Hepatocyte (in vitro differentiated cells): ENCODE measurements at regions not wholly inside any gene's neighbourhood (a gene's known extent, or its start where the extent isn't known, plus 50 kb on each side); places are given as distances from the start of the nearest gene placed in this dataset. TPM values are rescaled to one million over a fixed set of nuclear protein-coding genes. Genes with fewer than 3 reads are reported as not detected.

Source experiments
- DNase-seq: peaks from one replicate; pipeline ENCODE4 v3.0.0-alpha.2; 2016; ENCODE audit warnings: low spot score
- H2AFZ ChIP-seq: fragments of 200-600 bp; sonication (generic); 2 replicates; pipeline ENCODE4 v1.6.0; 2016; ENCODE audit warnings: antibody characterized with exemption, mild to moderate bottlenecking
- H3K27ac ChIP-seq: fragments of 200-600 bp; sonication (generic); 2 replicates; pipeline ENCODE4 v1.5.1; 2016; ENCODE audit warnings: mild to moderate bottlenecking
- H3K27me3 ChIP-seq: fragments of 200-600 bp; sonication (generic); 2 replicates; pipeline ENCODE4 v1.6.1; 2016
- H3K36me3 ChIP-seq: fragments of 200-600 bp; sonication (generic); replicated peaks from 2 replicates; pipeline ENCODE4 v1.5.1; 2016; ENCODE audit warnings: low read depth; ENCODE audit not compliant: insufficient read depth
- H3K4me1 ChIP-seq: fragments of 200-600 bp; sonication (generic); 2 replicates; pipeline ENCODE4 v1.5.1; 2016; ENCODE audit warnings: mild to moderate bottlenecking, moderate library complexity; ENCODE audit not compliant: insufficient read depth
- H3K4me2 ChIP-seq: fragments of 200-600 bp; sonication (generic); 2 replicates; pipeline ENCODE4 v1.6.0; 2016
- H3K4me3 ChIP-seq: fragments of 200-600 bp; sonication (generic); 2 replicates; pipeline ENCODE4 v1.5.1; 2016; ENCODE audit warnings: mild to moderate bottlenecking
- H3K79me2 ChIP-seq: fragments of 200-600 bp; sonication (generic); 2 replicates; pipeline ENCODE4 v1.6.0; 2017; ENCODE audit warnings: mild to moderate bottlenecking
- H3K9me2 ChIP-seq: fragments of 200-600 bp; sonication (generic); replicated peaks from 2 replicates; pipeline ENCODE4 v1.6.0; 2017; ENCODE audit warnings: mild to moderate bottlenecking; ENCODE audit not compliant: insufficient read depth
- H3K9me3 ChIP-seq: fragments of 200-600 bp; sonication (generic); 2 replicates; pipeline ENCODE4 v1.5.1; 2016; ENCODE audit warnings: low read depth, mild to moderate bottlenecking
- H4K20me1 ChIP-seq: fragments of 200-600 bp; sonication (generic); 2 replicates; pipeline ENCODE4 v1.6.0; 2016; ENCODE audit warnings: mild to moderate bottlenecking; ENCODE audit not compliant: insufficient read depth, poor library complexity, severe bottlenecking
- EZH2 ChIP-seq: fragments of 200-600 bp; sonication (generic); IDR thresholded peaks from 2 replicates; pipeline ENCODE4 v1.6.1; 2016; ENCODE audit warnings: antibody characterized with exemption, mild to moderate bottlenecking, borderline replicate concordance
- EZH2phosphoT487 ChIP-seq: fragments of 200-600 bp; sonication (generic); IDR thresholded peaks from one replicate; pipeline ENCODE4 v1.6.1; 2018; ENCODE audit warnings: antibody characterized with exemption, mild to moderate bottlenecking, low read depth, moderate library complexity; ENCODE audit not compliant: unreplicated experiment, severe bottlenecking
- WGBS: methylation state at CpG from one replicate; pipeline ENCODE4 v1.1.6; 2016; ENCODE audit warnings: low lambda C conversion rate; ENCODE audit errors: missing lambda C conversion rate; 5-methylcytosine and 5-hydroxymethylcytosine counted together
- small RNA-seq: library from RNA; depleted of rRNA; stranded (forward); fragments of <200 nt; gene quantifications from one replicate; pipeline ENCODE3, GENCODE V24; 2014
- TF ChIP-seq, protein P1 (sequence below): fragments of 200-600 bp; sonication (generic); IDR thresholded peaks from 2 replicates; pipeline ENCODE4 v1.5.1; 2016; ENCODE audit warnings: antibody characterized with exemption, mild to moderate bottlenecking; ENCODE audit not compliant: poor library complexity

DNA sequence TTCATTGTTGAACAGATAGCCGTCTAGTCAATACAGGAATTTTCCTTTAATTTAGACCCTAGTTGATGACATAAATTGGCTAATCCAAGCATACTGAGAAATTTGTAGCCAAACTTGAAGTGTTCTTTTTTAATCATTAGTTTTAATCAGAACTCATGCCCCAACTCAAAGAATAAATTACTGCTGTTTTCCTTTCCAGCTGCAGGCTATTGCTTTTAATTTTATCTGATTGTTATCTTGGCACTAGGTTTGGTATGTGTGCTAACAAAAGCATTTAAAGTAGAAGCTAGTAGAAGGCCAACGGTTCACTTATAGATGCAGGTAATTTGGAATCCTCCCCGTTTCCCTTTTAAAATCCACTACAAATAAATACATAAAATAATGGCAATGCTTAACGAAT lies 188.5 kb downstream of the CD109 start:
- no peak overlapping the region for H3K4me2 ChIP-seq
- H3K4me1 ChIP-seq: no peaks in the 10 kb centered on the region
- H3K4me3 ChIP-seq: no peak overlapping the region
- no peaks in the 10 kb centered on the region for H3K36me3 ChIP-seq
- no CpG with 5 or more reads among the region's 4 CpGs for WGBS
- H3K79me2 ChIP-seq: no peaks in the 10 kb centered on the region
- no peak overlapping the region for H3K27ac ChIP-seq
- H3K9me2 ChIP-seq: no peaks in the 10 kb centered on the region
- TF ChIP-seq EZH2phosphoT487: no peak
- no peak for TF ChIP-seq EZH2
- TF ChIP-seq, protein P1, sequence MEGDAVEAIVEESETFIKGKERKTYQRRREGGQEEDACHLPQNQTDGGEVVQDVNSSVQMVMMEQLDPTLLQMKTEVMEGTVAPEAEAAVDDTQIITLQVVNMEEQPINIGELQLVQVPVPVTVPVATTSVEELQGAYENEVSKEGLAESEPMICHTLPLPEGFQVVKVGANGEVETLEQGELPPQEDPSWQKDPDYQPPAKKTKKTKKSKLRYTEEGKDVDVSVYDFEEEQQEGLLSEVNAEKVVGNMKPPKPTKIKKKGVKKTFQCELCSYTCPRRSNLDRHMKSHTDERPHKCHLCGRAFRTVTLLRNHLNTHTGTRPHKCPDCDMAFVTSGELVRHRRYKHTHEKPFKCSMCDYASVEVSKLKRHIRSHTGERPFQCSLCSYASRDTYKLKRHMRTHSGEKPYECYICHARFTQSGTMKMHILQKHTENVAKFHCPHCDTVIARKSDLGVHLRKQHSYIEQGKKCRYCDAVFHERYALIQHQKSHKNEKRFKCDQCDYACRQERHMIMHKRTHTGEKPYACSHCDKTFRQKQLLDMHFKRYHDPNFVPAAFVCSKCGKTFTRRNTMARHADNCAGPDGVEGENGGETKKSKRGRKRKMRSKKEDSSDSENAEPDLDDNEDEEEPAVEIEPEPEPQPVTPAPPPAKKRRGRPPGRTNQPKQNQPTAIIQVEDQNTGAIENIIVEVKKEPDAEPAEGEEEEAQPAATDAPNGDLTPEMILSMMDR: no peak
- DNase-seq: no peak
- H3K27me3 ChIP-seq: no peaks in the 10 kb centered on the region
- H4K20me1 ChIP-seq: no peaks in the 10 kb centered on the region
- no peaks in the 10 kb centered on the region for H3K9me3 ChIP-seq
- H2AFZ ChIP-seq: no peak overlapping the region

DNA sequence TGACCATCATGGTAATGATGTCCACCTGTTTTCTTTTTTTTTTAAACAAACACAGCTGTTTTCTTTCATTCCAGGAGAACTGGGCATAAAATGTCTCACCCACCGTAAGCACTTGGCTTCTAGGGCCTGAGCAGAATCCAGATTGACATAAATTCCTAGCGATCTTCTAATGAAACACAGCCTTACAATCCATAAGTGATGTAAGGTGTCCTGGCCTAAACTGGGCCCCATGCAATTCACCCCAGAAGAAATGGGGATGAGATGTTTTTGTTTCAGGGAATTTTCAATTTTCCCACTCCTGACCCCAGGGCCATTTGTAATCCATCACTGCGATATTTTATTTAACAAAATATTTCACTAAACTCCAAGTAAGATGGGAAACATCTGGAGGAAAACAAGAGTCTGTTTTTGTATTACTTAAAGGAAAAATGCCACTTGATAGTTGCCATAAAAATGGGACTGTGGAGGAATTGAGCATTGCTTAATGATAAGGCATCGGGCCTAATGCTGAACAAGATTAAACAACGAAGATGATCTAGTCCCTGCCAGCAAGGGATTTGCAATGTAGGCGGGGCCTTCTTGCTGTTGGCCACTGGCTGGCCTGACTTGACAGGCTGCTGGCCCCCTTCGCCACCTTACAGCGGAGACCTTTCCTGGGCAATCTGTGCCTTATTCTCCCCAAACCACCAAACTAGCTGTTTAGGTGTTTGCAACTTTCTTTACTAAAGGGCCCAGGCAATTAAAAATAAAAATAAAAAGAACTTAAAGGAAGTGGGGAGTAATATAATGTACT lies 183.7 kb downstream of the CD109 start:
- WGBS: 76% methylated on average over 8 of the region's 8 CpGs
- no peaks in the 10 kb centered on the region for H3K27me3 ChIP-seq
- no peaks in the 10 kb centered on the region for H3K36me3 ChIP-seq
- H2AFZ ChIP-seq: no peak overlapping the region
- H3K9me3 ChIP-seq: no peaks in the 10 kb centered on the region
- no peaks in the 10 kb centered on the region for H3K79me2 ChIP-seq
- no peak overlapping the region for H3K4me2 ChIP-seq
- peak; percentile 1 for DNase-seq
- H4K20me1 ChIP-seq: no peaks in the 10 kb centered on the region
- no peak overlapping the region for H3K4me3 ChIP-seq
- H3K27ac ChIP-seq: no peak overlapping the region
- H3K4me1 ChIP-seq: no peaks in the 10 kb centered on the region
- no peaks in the 10 kb centered on the region for H3K9me2 ChIP-seq
- no peak for TF ChIP-seq EZH2
- TF ChIP-seq, protein P1: no peak
- no peak for TF ChIP-seq EZH2phosphoT487

DNA sequence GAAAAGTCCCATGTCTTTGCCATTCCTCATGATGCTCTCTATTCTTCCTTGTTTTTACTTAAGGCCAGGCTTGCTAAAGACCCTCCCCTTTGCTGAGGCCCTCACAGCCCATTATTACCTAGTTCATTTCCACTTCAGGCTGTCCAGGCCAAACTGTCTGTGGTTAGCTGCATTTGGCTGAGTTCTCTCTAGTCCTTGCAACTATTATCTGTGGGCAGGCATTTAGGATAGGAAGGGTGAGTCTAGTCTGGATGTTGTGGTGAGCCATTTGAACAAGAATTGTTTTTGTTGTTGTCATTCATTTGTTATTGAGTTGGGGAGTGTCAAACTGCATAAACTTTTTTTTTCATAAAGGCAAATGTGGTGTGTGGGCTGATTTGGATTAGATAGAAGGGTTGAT lies 182.4 kb downstream of the CD109 start:
- H3K36me3 ChIP-seq: no peaks in the 10 kb centered on the region

More for the DNA sequence above, 182.4 kb downstream of the CD109 start:
- DNase-seq: peak; percentile 1
- Histone ChIP-seq H3K79me2 (no peaks in the 10 kb centered on the region), H3K4me1 (no peaks in the 10 kb centered on the region), H3K27ac (no peak overlapping the region), H3K4me3 (no peak overlapping the region), H3K27me3 (no peaks in the 10 kb centered on the region), H2AFZ (no peak overlapping the region), H3K4me2 (no peak overlapping the region), H3K9me2 (no peaks in the 10 kb centered on the region), H3K9me3 (no peaks in the 10 kb centered on the region), H4K20me1 (no peaks in the 10 kb centered on the region)
- TF ChIP-seq EZH2 (no peak), EZH2phosphoT487 (no peak)
- TF ChIP-seq, protein P1: no peak

Small RNA genes lying in the stretch of these regions (small RNA-seq; reads per million reads assigned to genes)
- not detected for gene AL356277.1
- gene TXNP7: not detected
